ENCODE measurements at regions not wholly inside any gene's neighbourhood (a gene's known extent, or its start where the extent isn't known, plus 50 kb on each side); places are given as distances from the start of the nearest gene placed in this dataset.

GRCh38 chr2:181366675-181367175, 90.5 kb upstream of the ITGA4 start:
- no peaks in the 10 kb centered on the region for H3K4me1 ChIP-seq (ENCODE audit: insufficient read depth)
- no peaks in the 10 kb centered on the region for H3K36me3 ChIP-seq (replicated peaks; ENCODE audit: insufficient read depth, low read depth)
- 87% methylated on average over 4 of the region's 4 CpGs for WGBS (ENCODE audit: low lambda C conversion rate, missing lambda C conversion rate)

DNA sequence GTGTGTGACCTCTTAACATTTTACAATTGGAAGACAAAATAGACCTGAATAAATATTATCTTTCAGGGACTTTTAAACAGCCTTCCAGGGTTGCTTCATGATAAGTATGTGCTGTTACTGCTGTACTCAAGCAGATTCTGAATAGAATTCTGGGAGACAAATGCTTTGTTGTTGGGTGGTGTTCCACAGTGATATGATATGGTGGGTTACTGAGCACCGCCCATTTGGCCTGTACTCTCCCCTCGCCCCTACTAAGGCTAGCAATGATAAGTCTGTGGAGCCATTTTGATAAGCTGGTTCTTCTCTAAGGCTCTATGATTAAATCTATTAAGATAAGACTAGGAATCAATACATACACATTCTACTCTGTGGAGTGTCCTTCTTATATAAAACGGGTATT, 89.8 kb upstream of the ITGA4 start:
- Histone ChIP-seq H3K4me1 (ENCODE audit: insufficient read depth) (no peaks in the 10 kb centered on the region), H3K9me3 (ENCODE audit: low read depth) (no peaks in the 10 kb centered on the region), H3K4me2 (no peak overlapping the region), H3K9me2 (replicated peaks; ENCODE audit: insufficient read depth) (no peaks in the 10 kb centered on the region), H3K4me3 (no peak overlapping the region), H3K27me3 (no peaks in the 10 kb centered on the region), H3K27ac (no peak overlapping the region), H3K79me2 (no peaks in the 10 kb centered on the region), H3K36me3 (replicated peaks; ENCODE audit: insufficient read depth, low read depth) (no peaks in the 10 kb centered on the region), H2AFZ (no peak overlapping the region), H4K20me1 (ENCODE audit: insufficient read depth, poor library complexity, severe bottlenecking) (no peaks in the 10 kb centered on the region)
- 80% methylated on average over 3 of the region's 3 CpGs for WGBS (ENCODE audit: low lambda C conversion rate, missing lambda C conversion rate)
- no peak for DNase-seq (ENCODE audit: low spot score)
- no peak for TF ChIP-seq EZH2phosphoT487 (IDR thresholded peaks at IDR 0.05; ENCODE audit: low read depth, severe bottlenecking, unreplicated experiment)
- no peak for TF ChIP-seq EZH2 (IDR thresholded peaks at IDR 0.05; ENCODE audit: borderline replicate concordance)
- TF ChIP-seq, protein P1, sequence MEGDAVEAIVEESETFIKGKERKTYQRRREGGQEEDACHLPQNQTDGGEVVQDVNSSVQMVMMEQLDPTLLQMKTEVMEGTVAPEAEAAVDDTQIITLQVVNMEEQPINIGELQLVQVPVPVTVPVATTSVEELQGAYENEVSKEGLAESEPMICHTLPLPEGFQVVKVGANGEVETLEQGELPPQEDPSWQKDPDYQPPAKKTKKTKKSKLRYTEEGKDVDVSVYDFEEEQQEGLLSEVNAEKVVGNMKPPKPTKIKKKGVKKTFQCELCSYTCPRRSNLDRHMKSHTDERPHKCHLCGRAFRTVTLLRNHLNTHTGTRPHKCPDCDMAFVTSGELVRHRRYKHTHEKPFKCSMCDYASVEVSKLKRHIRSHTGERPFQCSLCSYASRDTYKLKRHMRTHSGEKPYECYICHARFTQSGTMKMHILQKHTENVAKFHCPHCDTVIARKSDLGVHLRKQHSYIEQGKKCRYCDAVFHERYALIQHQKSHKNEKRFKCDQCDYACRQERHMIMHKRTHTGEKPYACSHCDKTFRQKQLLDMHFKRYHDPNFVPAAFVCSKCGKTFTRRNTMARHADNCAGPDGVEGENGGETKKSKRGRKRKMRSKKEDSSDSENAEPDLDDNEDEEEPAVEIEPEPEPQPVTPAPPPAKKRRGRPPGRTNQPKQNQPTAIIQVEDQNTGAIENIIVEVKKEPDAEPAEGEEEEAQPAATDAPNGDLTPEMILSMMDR (IDR thresholded peaks at IDR 0.05; ENCODE audit: poor library complexity) = no peak

More at GRCh38 chr2:181366675-181367175, 90.5 kb upstream of the ITGA4 start:
- TF ChIP-seq EZH2phosphoT487 (IDR thresholded peaks at IDR 0.05; ENCODE audit: low read depth, severe bottlenecking, unreplicated experiment) (no peak), EZH2 (IDR thresholded peaks at IDR 0.05; ENCODE audit: borderline replicate concordance) (no peak)
- TF ChIP-seq, protein P1 (IDR thresholded peaks at IDR 0.05; ENCODE audit: poor library complexity) = no peak
- Histone ChIP-seq H4K20me1 (ENCODE audit: insufficient read depth, poor library complexity, severe bottlenecking) (no peaks in the 10 kb centered on the region), H3K27ac (no peak overlapping the region), H3K9me2 (replicated peaks; ENCODE audit: insufficient read depth) (no peaks in the 10 kb centered on the region), H3K4me3 (no peak overlapping the region), H2AFZ (no peak overlapping the region), H3K9me3 (ENCODE audit: low read depth) (no peaks in the 10 kb centered on the region), H3K79me2 (no peaks in the 10 kb centered on the region), H3K4me2 (no peak overlapping the region), H3K27me3 (no peaks in the 10 kb centered on the region)
- DNase-seq (ENCODE audit: low spot score) = no peak

- Histone ChIP-seq H3K79me2 (no peaks in the 10 kb centered on the region), H3K9me2 (replicated peaks; ENCODE audit: insufficient read depth) (no peaks in the 10 kb centered on the region), H2AFZ (no peak overlapping the region), H3K36me3 (replicated peaks; ENCODE audit: insufficient read depth, low read depth) (no peaks in the 10 kb centered on the region), H3K4me3 (no peak overlapping the region), H3K27me3 (no peaks in the 10 kb centered on the region), H3K9me3 (ENCODE audit: low read depth) (no peaks in the 10 kb centered on the region), H4K20me1 (ENCODE audit: insufficient read depth, poor library complexity, severe bottlenecking) (no peaks in the 10 kb centered on the region), H3K4me1 (ENCODE audit: insufficient read depth) (no peaks in the 10 kb centered on the region), H3K27ac (no peak overlapping the region), H3K4me2 (no peak overlapping the region)
- DNase-seq (ENCODE audit: low spot score) = no peak
- WGBS (ENCODE audit: low lambda C conversion rate, missing lambda C conversion rate) = 54% methylated on average over 2 of the region's 2 CpGs
- TF ChIP-seq EZH2 (IDR thresholded peaks at IDR 0.05; ENCODE audit: borderline replicate concordance) = no peak
- TF ChIP-seq, protein P1 (IDR thresholded peaks at IDR 0.05; ENCODE audit: poor library complexity) = no peak
- TF ChIP-seq EZH2phosphoT487 (IDR thresholded peaks at IDR 0.05; ENCODE audit: low read depth, severe bottlenecking, unreplicated experiment) = no peak
These were observed 89.2 kb upstream of the ITGA4 start for GRCh38 chr2:181367906-181368435.

All from hepatocyte (in vitro differentiated cells).